Muscle of arm (tissue), 1 donor: ENCODE measurements at regions not wholly inside any gene's neighbourhood (a gene's known extent, or its start where the extent isn't known, plus 50 kb on each side); places are given as distances from the start of the nearest gene placed in this dataset.
A peak's percentile ranks its signal among the peaks of the same experiment; 100 is the strongest.

Source experiments
- DNase-seq: peaks from one replicate; pipeline ENCODE4 v3.0.0-alpha.2; 2013

- no peak for DNase-seq
Measured at GRCh38 chr3:171956181-171956683, 83.1 kb upstream of the FNDC3B start.

GRCh38 chr3:171956705-171957104 lies 82.7 kb upstream of the FNDC3B start:
- DNase-seq = no peak

GRCh38 chr3:171959532-171960089 lies 79.8 kb upstream of the FNDC3B start:
- DNase-seq = no peak

- no peak for DNase-seq
Measured at GRCh38 chr3:171960159-171960558, 79.2 kb upstream of the FNDC3B start.

- DNase-seq = no peak
Measured at GRCh38 chr3:171962137-171962720, 77.1 kb upstream of the FNDC3B start.

- no peak for DNase-seq
Measured at GRCh38 chr3:171963546-171963945, 75.8 kb upstream of the FNDC3B start.

- no peak for DNase-seq
Measured at GRCh38 chr3:171965067-171965712, 74.2 kb upstream of the FNDC3B start.

- no peak for DNase-seq
Measured at GRCh38 chr3:171966533-171967136, 72.7 kb upstream of the FNDC3B start.

GRCh38 chr3:171967137-171967783 lies 72.1 kb upstream of the FNDC3B start:
- DNase-seq = peak; percentile 81

- DNase-seq = no peak
Measured at GRCh38 chr3:171967932-171968678, 71.3 kb upstream of the FNDC3B start.

- DNase-seq = no peak
Measured at GRCh38 chr3:171970301-171970788, 69.0 kb upstream of the FNDC3B start.

GRCh38 chr3:171971919-171972514 lies 67.4 kb upstream of the FNDC3B start:
- DNase-seq = no peak

- peak; percentile 91 for DNase-seq
Measured at GRCh38 chr3:171972871-171973348, 66.5 kb upstream of the FNDC3B start.

- DNase-seq = no peak
Measured at GRCh38 chr3:171974986-171975837, 64.2 kb upstream of the FNDC3B start.

GRCh38 chr3:171976526-171976925 lies 62.9 kb upstream of the FNDC3B start:
- DNase-seq = no peak

GRCh38 chr3:171977441-171977840 lies 61.9 kb upstream of the FNDC3B start:
- DNase-seq = no peak

- no peak for DNase-seq
Measured at GRCh38 chr3:171977860-171978259, 61.5 kb upstream of the FNDC3B start.

- DNase-seq = no peak
Measured at GRCh38 chr3:171978390-171978789, 61.0 kb upstream of the FNDC3B start.

GRCh38 chr3:171979081-171979480 lies 60.3 kb upstream of the FNDC3B start:
- DNase-seq = no peak
